CD14-positive monocyte (primary cell): ENCODE measurements at regions not wholly inside any gene's neighbourhood (a gene's known extent, or its start where the extent isn't known, plus 50 kb on each side); places are given as distances from the start of the nearest gene placed in this dataset.

Experiments
- DNase-seq, 3 donors: peaks; one replicate each; pipeline ENCODE4 v3.0.0-alpha.2; 2011 to 2022
- H2AFZ ChIP-seq: 2 replicates; pipeline ENCODE4 v1.6.0; 2012; ENCODE audit warnings: mild to moderate bottlenecking, low read depth, low read length, inconsistent platforms; ENCODE audit not compliant: insufficient read depth, poor library complexity, severe bottlenecking
- H3K27ac ChIP-seq, 2 donors: 1 replicate in 1 of 2; 2 replicates in 1 of 2; pipeline ENCODE4 v1.5.1; 2012 to 2013; ENCODE audit warnings: low read length in 2 of 2, control low read depth in 1 of 2, inconsistent platforms in 1 of 2, low read depth in 1 of 2, mild to moderate bottlenecking in 1 of 2
- H3K27me3 ChIP-seq, 2 donors: one replicate each; pipeline versions ENCODE4 v1.6.0 to v1.6.1; 2011 to 2013; ENCODE audit warnings: low read length in 2 of 2; ENCODE audit not compliant: control insufficient read depth in 2 of 2, insufficient read depth in 2 of 2
- H3K36me3 ChIP-seq, 2 donors: replicated peaks in 1 of 2; 1 replicate in 1 of 2; 2 replicates in 1 of 2; pipeline versions ENCODE4 v1.5.1 to v1.6.1; 2012 to 2013; ENCODE audit warnings: low read length in 2 of 2, control low read depth in 1 of 2, inconsistent platforms in 1 of 2, mild to moderate bottlenecking in 1 of 2; ENCODE audit not compliant: insufficient read depth in 2 of 2, control insufficient read depth in 1 of 2
- H3K4me1 ChIP-seq, 2 donors: 1 replicate in 1 of 2; 2 replicates in 1 of 2; pipeline versions ENCODE4 v1.5.1 to v1.6.1; 2012 to 2013; ENCODE audit warnings: low read length in 2 of 2, control low read depth in 1 of 2, inconsistent platforms in 1 of 2, mild to moderate bottlenecking in 1 of 2, moderate library complexity in 1 of 2; ENCODE audit not compliant: insufficient read depth in 2 of 2, control insufficient read depth in 1 of 2
- H3K4me2 ChIP-seq: replicated peaks from 2 replicates; pipeline ENCODE3; 2012; ENCODE audit warnings: low read length, moderate library complexity, mild to moderate bottlenecking; ENCODE audit not compliant: poor library complexity, severe bottlenecking; ENCODE audit errors: extremely low read depth
- H3K4me3 ChIP-seq, 3 experiments: fragments of 200-600 bp in 1 of 3; sonication (generic) in 1 of 3; replicated peaks in 1 of 3; 1 replicate in 2 of 3; 2 replicates in 1 of 3; pipeline ENCODE4 v1.5.1; 2011 to 2013; ENCODE audit warnings: low read length in 3 of 3, mild to moderate bottlenecking in 3 of 3, control low read depth in 2 of 3, low read depth in 2 of 3, inconsistent platforms in 1 of 3, moderate library complexity in 1 of 3
- H3K79me2 ChIP-seq: 2 replicates; pipeline ENCODE4 v1.6.0; 2012; ENCODE audit warnings: mild to moderate bottlenecking, control low read depth, inconsistent platforms, low read length, moderate library complexity; ENCODE audit not compliant: insufficient read depth
- H3K9ac ChIP-seq: 2 replicates; pipeline ENCODE4 v1.6.0; 2017; ENCODE audit warnings: low read length, mild to moderate bottlenecking; ENCODE audit not compliant: insufficient read depth, poor library complexity, severe bottlenecking
- H3K9me3 ChIP-seq, 2 donors: replicated peaks in 1 of 2; 1 replicate in 1 of 2; 2 replicates in 1 of 2; pipeline versions ENCODE4 v1.5.1 to v1.6.1; 2012 to 2013; ENCODE audit warnings: low read length in 2 of 2, control low read depth in 1 of 2; ENCODE audit not compliant: control insufficient read depth in 1 of 2, insufficient read depth in 1 of 2
- H4K20me1 ChIP-seq: 2 replicates; pipeline ENCODE4 v1.6.0; 2012; ENCODE audit warnings: mild to moderate bottlenecking, low read length, control low read depth, moderate library complexity; ENCODE audit not compliant: insufficient read depth
- H3K27ac Mint-ChIP-seq, 7 donors: one replicate each; pipeline ENCODE4 v1.8.0; 2020; ENCODE audit warnings: mild to moderate bottlenecking in 7 of 7, mixed read lengths in 7 of 7, moderate library complexity in 6 of 7, inconsistent platforms in 2 of 7
- H3K27me3 Mint-ChIP-seq, 3 donors: one replicate each; pipeline ENCODE4 v1.8.0; 2021 to 2022; ENCODE audit warnings: low read depth in 3 of 3, mild to moderate bottlenecking in 3 of 3, mixed read lengths in 3 of 3, moderate library complexity in 3 of 3, inconsistent platforms in 1 of 3
- H3K36me3 Mint-ChIP-seq, 2 donors: one replicate each; pipeline ENCODE4 v1.8.0; 2020; ENCODE audit warnings: mixed read lengths in 2 of 2, inconsistent platforms in 1 of 2, mild to moderate bottlenecking in 1 of 2
- H3K4me1 Mint-ChIP-seq: one replicate; pipeline ENCODE4 v1.8.0; 2020; ENCODE audit warnings: mild to moderate bottlenecking, mixed read lengths
- H3K4me3 Mint-ChIP-seq, 2 donors: one replicate each; pipeline ENCODE4 v1.8.0; 2020; ENCODE audit warnings: mild to moderate bottlenecking in 2 of 2, mixed read lengths in 2 of 2, moderate library complexity in 1 of 2
- H3K9me3 Mint-ChIP-seq, 7 donors: one replicate each; pipeline ENCODE4 v1.8.0; 2020 to 2022; ENCODE audit warnings: mixed read lengths in 7 of 7, mild to moderate bottlenecking in 6 of 7, moderate library complexity in 6 of 7, inconsistent platforms in 2 of 7
- CTCF ChIP-seq: fragments of 200-600 bp; IDR thresholded peaks from one replicate; pipeline ENCODE4 v1.8.0; 2022; ENCODE audit warnings: antibody characterized with exemption, mild to moderate bottlenecking
- WGBS: methylation state at CpG from one replicate; pipeline ENCODE4 v1.1.5; 2013; ENCODE audit warnings: missing lambda C conversion rate; ENCODE audit not compliant: insufficient coverage; 5-methylcytosine and 5-hydroxymethylcytosine counted together
- intact Hi-C, 2 donors: fragments of 100-400 bp; cut with micrococcal nuclease; formaldehyde crosslinking; loops; one replicate each; pipeline versions ENCODE4 v1.15.0 to v1.15.1; 2023

- Mint-ChIP-seq H3K4me3 (no peak overlapping the region), H3K36me3 (no peaks in the 10 kb centered on the region), H3K27me3 (peaks cover 0 to 2% (median 0%) of the 10 kb centered on the region in 3 donors), H3K4me1 (no peaks in the 10 kb centered on the region), H3K9me3 (peaks cover 0 to 2% (median 0%) of the 10 kb centered on the region in 7 donors), H3K27ac (no peak overlapping the region)
- H3K4me3 ChIP-seq, result no peak overlapping the region
- no peak overlapping the region for H3K27ac ChIP-seq
- no peaks in the 10 kb centered on the region for H3K9me3 ChIP-seq
- no peaks in the 10 kb centered on the region for H3K27me3 ChIP-seq
- no peak overlapping the region for H3K4me2 ChIP-seq
- TF ChIP-seq CTCF, result no peak
- WGBS, result no CpG with 5 or more reads among the region's 1 CpG
- no peak for DNase-seq
- no peaks in the 10 kb centered on the region for H4K20me1 ChIP-seq
- H3K9ac ChIP-seq, result no peak overlapping the region
- no peaks in the 10 kb centered on the region for H3K36me3 ChIP-seq
- H2AFZ ChIP-seq, result no peak overlapping the region
- no peaks in the 10 kb centered on the region for H3K4me1 ChIP-seq
- H3K79me2 ChIP-seq, result no peaks in the 10 kb centered on the region
- intact Hi-C loops, result no loop called here
Measured at GRCh38 chr13:59274958-59275727, 888.6 kb downstream of the DIAPH3 start.

- Histone ChIP-seq H3K9me3 (no peaks in the 10 kb centered on the region), H3K36me3 (no peaks in the 10 kb centered on the region), H3K4me3 (no peak overlapping the region), H3K27me3 (no peaks in the 10 kb centered on the region), H3K4me1 (no peaks in the 10 kb centered on the region), H4K20me1 (no peaks in the 10 kb centered on the region), H2AFZ (no peak overlapping the region), H3K4me2 (no peak overlapping the region), H3K9ac (no peak overlapping the region), H3K79me2 (no peaks in the 10 kb centered on the region), H3K27ac (no peak overlapping the region)
- no peak overlapping the region for H3K27ac Mint-ChIP-seq
- peaks cover 0 to 2% (median 0%) of the 10 kb centered on the region in 3 donors for H3K27me3 Mint-ChIP-seq
- no peaks in the 10 kb centered on the region for H3K4me1 Mint-ChIP-seq
- intact Hi-C loops, result no loop called here
- no peak overlapping the region for H3K4me3 Mint-ChIP-seq
- no peak for DNase-seq
- no peaks in the 10 kb centered on the region for H3K36me3 Mint-ChIP-seq
- peaks cover 0 to 2% (median 0%) of the 10 kb centered on the region in 7 donors for H3K9me3 Mint-ChIP-seq
- TF ChIP-seq CTCF, result no peak
Measured at GRCh38 chr13:59276436-59276835, 887.3 kb downstream of the DIAPH3 start.
